Stimulated activated CD8-positive, alpha-beta memory T cell treated with anti-CD3 and anti-CD28 coated beads, Interleukin-4, amount 100 ng/mL, for 48 hours (primary cell): ENCODE measurements at regions not wholly inside any gene's neighbourhood (a gene's known extent, or its start where the extent isn't known, plus 50 kb on each side); places are given as distances from the start of the nearest gene placed in this dataset.

ENCODE experiments used
- DNase-seq: peaks from one replicate; pipeline ENCODE4 v3.0.0-alpha.2; 2020

- DNase-seq = no peak
Measured at GRCh38 chr5:87069311-87069710, 198.4 kb upstream of the RASA1 start.

DNA sequence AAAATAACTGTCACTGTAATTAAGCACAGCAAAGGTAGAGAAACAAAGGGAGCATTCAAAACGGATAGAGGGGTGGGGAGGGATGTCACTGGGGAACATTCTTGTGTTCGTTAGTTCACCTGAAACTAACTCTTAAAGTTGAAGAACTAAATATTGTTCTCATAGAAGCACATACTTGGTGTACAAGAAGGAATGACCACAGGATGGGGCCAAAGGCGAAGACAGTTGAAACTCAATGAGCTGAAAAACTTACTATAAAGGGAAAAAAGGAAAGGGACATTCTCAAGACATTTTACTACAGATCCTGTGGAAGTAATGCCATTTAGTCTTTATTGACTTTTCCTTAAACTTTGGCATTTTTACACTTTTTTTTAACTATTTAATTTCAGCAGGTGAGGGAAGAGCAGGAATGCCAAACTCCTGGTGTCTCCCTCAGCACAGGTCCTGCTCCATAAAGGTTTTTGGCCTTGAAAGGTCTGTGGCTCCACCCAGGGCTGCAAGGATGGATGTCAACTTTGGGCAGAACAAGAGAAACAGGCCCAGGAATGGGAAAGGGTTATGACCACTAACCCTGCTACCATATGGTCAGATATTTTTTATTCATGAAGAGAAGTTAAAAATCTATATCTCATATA, 197.6 kb upstream of the RASA1 start:
- DNase-seq = no peak

DNA sequence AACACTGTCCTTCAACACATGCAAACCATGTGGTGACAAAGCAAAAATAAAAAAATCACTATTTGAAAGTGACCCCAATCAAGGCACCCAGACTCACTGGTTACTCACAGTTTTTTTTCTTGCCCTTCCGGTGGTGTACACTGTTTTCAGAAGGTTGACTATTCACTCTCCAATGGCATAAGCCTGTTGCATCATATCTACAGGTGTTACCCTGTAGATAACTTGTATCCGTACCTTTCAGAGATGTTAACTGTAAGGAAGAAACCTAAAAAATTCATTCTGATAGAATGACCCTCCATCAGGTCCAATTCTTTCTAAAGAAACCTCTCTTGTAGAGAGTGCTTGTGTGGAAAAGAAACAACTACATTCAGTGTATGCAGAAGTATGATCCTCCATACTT, 193.6 kb upstream of the RASA1 start:
- no peak for DNase-seq

- DNase-seq = no peak
Measured at GRCh38 chr5:87074934-87075541, 192.6 kb upstream of the RASA1 start.

- no peak for DNase-seq
Measured at GRCh38 chr5:87076411-87076810, 191.3 kb upstream of the RASA1 start.

- no peak for DNase-seq
Measured at GRCh38 chr5:87076931-87077330, 190.8 kb upstream of the RASA1 start.

GRCh38 chr5:87079219-87079618, 188.5 kb upstream of the RASA1 start:
- DNase-seq = no peak

DNA sequence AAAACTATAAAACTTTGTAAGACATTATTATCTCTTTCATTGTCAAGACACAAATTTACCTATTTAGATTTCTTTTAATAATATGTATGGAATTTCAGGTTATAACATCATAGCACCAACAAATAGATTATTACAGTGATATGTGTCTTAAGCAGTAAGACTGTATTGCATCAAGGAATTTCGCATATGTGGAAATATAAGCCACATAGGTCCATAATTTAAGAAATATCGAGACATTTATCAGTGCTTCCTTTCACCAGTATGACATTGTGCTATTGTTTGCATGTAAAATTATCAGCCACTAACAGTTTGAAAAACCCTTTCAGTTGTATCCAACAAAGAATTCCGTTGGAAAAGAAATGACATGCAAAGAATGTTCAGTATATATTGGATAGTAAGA, 186.7 kb upstream of the RASA1 start:
- DNase-seq = no peak

GRCh38 chr5:87081511-87082372, 185.9 kb upstream of the RASA1 start:
- DNase-seq = peak; percentile 38

DNA sequence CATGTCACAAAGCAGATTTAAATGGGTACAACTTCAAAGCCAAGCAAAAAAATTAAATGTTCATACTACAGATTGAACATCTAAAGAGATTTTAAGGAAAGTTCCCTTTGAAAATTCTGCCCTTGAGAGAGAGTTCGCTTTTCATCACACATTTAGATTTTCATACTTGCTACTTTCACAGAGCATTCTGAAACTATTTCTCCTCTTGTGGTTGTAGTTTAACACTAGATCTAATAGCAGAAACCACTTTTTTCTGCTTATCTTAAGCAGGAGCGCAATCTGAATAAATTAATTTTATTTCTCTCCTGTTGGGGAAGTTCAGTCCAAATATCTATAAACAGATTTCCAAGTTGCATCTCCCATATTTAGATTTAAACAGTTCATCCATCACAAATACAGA, 173.3 kb upstream of the RASA1 start:
- no peak for DNase-seq

DNA sequence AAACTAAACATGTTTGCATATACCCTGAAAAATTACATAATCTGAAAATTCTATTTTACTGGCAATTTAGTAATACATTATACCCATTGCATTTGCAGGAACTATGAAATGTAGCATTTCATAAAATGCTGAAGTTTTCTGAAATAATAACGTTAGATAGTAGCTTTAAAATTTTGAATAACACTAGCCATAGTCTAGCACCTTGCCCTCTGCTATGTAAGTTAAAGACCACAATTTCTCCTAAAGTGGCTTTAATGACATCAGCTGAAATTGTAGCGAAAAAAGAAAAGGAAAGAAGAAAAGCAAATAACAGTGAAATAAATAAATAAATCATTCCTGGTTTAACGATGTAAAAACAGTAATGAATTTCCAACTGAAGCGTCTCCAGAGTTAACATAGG, 172.8 kb upstream of the RASA1 start:
- DNase-seq = no peak

DNA sequence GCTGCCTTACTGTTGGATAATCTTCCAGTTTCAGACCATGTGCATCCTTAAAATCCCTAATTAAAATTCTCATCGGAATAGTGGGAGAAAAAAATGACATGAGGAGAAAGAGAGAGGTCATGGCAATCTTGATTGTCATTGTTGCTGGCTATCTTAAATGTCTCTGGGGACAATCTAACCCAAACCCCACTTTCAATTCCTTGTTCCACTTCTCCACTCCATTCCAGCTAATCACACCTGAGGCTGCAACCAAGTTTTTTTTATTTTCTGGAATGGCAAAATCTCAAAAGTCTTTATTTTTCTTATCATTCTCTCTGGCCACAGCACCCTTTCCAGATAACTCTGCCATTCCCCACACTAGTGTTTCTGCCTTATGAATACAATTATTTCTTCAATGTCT, 171.9 kb upstream of the RASA1 start:
- DNase-seq = no peak

GRCh38 chr5:87097664-87098063, 170.0 kb upstream of the RASA1 start:
- DNase-seq = no peak

DNA sequence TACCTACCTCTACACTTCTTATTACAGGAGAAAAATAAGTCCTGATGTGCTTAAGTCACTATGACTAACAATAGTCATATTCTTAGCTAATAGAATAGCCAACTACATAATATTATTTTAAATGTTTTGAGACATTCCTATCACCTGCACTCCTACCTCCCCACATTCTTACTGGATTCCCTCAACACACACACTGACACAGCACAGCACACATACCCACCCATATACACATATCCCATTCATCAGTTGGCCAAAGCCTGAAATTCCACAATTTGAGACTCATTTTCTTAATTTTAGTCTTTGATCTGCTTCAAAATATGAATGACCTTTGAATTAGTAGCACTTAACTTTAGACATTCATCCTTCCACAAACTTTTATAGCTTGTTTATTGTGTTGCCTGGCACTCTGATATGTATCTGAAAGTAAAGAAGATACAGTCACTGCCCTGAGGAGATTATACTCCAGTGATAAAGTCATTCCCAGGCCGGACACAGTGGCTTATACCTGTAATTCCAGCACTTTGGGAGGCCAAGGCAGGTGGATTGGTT, 168.3 kb upstream of the RASA1 start:
- no peak for DNase-seq

DNA sequence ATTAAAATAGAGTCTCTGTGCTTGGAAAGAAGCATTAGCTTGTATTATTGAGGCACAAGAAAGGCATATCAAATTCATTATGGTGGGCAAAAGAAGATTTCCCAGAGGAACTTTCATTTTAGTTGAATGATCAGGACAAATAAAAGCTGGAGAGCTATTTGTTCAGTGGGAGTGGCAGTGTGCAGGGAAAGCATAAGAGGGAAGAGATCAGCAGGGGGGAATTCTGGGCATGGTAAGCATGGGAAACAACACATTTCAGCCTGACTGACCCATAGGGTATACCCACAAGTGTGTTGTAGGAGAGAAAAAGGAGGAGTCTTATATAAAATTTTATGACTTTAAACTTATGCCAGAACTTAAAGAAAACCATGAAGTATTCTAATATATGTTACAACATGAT, 167.7 kb upstream of the RASA1 start:
- no peak for DNase-seq

GRCh38 chr5:87101321-87101720, 166.4 kb upstream of the RASA1 start:
- DNase-seq = no peak

- DNase-seq = no peak
Measured at GRCh38 chr5:87102841-87103240, 164.8 kb upstream of the RASA1 start.

DNA sequence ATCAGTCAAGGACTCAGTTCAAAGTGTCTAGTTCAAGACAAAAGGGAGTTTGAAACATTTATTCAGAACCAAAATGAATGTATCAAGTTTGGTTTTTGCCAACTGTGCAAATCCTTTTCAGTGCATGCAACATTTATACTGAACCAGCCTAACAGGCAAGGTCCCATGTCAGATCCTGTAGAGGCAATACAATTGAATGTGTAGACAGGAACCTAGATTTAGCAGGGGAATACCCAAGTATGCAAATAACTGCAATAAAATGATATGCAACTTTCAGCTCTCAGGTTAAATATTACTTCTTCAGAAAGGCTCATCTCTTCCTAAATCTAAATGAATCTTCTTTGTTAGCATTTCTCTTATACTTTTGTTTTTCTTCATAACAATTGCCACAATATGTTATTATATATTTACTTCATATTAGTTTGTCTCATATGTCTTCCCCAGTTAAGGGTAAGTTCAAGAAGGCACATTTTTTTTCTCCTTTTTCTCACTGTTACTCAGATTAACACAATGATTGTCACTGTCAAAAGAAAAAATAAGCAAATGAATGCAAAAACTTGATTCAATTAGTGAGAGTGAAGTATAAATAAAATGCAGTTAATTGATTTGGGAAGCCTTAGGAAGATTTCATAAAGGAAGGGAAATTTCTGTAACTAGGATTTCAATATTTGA, 163.9 kb upstream of the RASA1 start:
- no peak for DNase-seq

GRCh38 chr5:87105577-87105976, 162.1 kb upstream of the RASA1 start:
- DNase-seq = no peak

DNA sequence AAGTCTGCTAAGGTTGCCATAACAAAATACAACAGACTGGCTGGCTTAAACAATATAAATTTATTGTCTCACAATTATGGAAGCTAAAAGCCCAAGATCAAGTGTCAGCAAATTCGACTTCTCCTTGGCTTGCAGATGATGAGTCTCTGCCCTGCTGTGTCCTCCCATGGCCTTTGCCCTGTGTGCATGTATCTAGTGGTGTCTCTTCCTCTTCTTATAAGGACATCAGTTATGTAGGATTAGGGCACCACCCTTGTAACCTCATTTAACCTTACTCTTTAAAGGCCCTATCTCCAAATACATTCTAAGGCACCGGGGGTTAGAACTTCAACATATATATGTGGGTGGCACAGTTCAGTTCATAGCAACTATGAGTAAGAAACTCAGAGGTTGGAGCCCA, 157.9 kb upstream of the RASA1 start:
- no peak for DNase-seq

GRCh38 chr5:87110721-87111120, 157.0 kb upstream of the RASA1 start:
- no peak for DNase-seq

DNA sequence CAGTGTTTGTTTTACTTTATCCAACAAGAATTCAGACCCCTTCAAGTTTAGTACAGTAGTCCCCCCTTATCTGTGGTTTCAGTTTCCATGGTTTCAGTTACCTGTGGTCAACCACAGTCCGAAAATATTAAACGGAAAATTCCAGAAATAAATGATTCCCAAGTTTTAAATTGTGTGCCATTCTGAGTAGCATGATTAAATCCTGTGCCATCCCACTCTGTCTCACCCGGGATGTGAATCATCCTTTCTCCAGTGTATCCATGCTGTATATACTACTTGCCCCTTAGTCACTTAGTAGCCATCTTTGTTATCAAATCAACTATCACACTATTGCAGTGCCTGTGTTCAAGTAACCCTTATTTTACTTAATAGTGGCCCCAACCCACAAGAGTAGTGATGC, 153.8 kb upstream of the RASA1 start:
- DNase-seq = no peak

- no peak for DNase-seq
Measured at GRCh38 chr5:87114631-87115030, 153.1 kb upstream of the RASA1 start.
